DND-41 (cell line): ENCODE measurements at regions not wholly inside any gene's neighbourhood (a gene's known extent, or its start where the extent isn't known, plus 50 kb on each side); places are given as distances from the start of the nearest gene placed in this dataset.
A peak's percentile ranks its signal among the peaks of the same experiment; 100 is the strongest.

ENCODE experiments used
- ATAC-seq: fragments of 200-7000 bp; cut with Tn5 transposase; 3 replicates; pipeline ENCODE4 v1.9.1; 2021; ENCODE audit warnings: low read depth; ENCODE audit not compliant: insufficient read depth
- DNase-seq: peaks from one replicate; pipeline ENCODE4 v3.0.0-alpha.2; 2020
- H2AFZ ChIP-seq: 2 replicates; pipeline ENCODE4 v1.6.0; 2012; ENCODE audit warnings: low read depth, low read length
- H3K27ac ChIP-seq: 2 replicates; pipeline ENCODE4 v1.5.1; 2012; ENCODE audit warnings: low read length, inconsistent platforms
- H3K27me3 ChIP-seq: fragments of 200-600 bp; sonication (generic); 2 replicates; pipeline ENCODE4 v1.6.0; 2012; ENCODE audit warnings: low read length, mild to moderate bottlenecking, inconsistent platforms; ENCODE audit not compliant: insufficient read depth, poor library complexity
- H3K36me3 ChIP-seq: 2 replicates; pipeline ENCODE4 v1.5.1; 2012; ENCODE audit warnings: low read length, inconsistent platforms; ENCODE audit not compliant: insufficient read depth
- H3K4me1 ChIP-seq: 2 replicates; pipeline ENCODE4 v1.5.1; 2012; ENCODE audit warnings: mild to moderate bottlenecking, low read length; ENCODE audit not compliant: insufficient read depth
- H3K4me2 ChIP-seq: 2 replicates; pipeline ENCODE4 v1.6.0; 2012; ENCODE audit warnings: mild to moderate bottlenecking, moderate library complexity, low read length, inconsistent platforms; ENCODE audit not compliant: insufficient read depth
- H3K4me3 ChIP-seq, 2 experiments: fragments of 200-600 bp in 1 of 2; shearing (Covaris generic) in 1 of 2; 2 replicates each; pipeline ENCODE4 v1.5.1; 2012 to 2016; ENCODE audit warnings: inconsistent platforms in 2 of 2, low read length in 2 of 2, mild to moderate bottlenecking in 2 of 2, low read depth in 1 of 2, moderate library complexity in 1 of 2
- H3K79me2 ChIP-seq: 2 replicates; pipeline ENCODE4 v1.6.0; 2012; ENCODE audit warnings: low read length, inconsistent platforms; ENCODE audit not compliant: insufficient read depth
- H3K9ac ChIP-seq: 2 replicates; pipeline ENCODE4 v1.6.0; 2012; ENCODE audit warnings: low read depth, mild to moderate bottlenecking, inconsistent platforms, low read length, moderate library complexity
- H3K9me3 ChIP-seq: 2 replicates; pipeline ENCODE4 v1.5.1; 2012; ENCODE audit warnings: low read length, moderate library complexity, mild to moderate bottlenecking, inconsistent platforms; ENCODE audit not compliant: insufficient read depth, severe bottlenecking
- H4K20me1 ChIP-seq: 2 replicates; pipeline ENCODE4 v1.6.0; 2012; ENCODE audit warnings: low read length; ENCODE audit not compliant: insufficient read depth
- CTCF ChIP-seq: IDR thresholded peaks from 2 replicates; pipeline ENCODE4 v1.5.1; 2012; ENCODE audit warnings: borderline replicate concordance, low read length, moderate library complexity, mild to moderate bottlenecking; ENCODE audit not compliant: poor library complexity, severe bottlenecking; ENCODE audit errors: extremely low read depth
- EZH2 ChIP-seq: IDR thresholded peaks from 3 replicates; pipeline ENCODE4 v1.6.1; 2012; ENCODE audit warnings: borderline replicate concordance, low read depth, mild to moderate bottlenecking, moderate library complexity, low read length, inconsistent platforms; ENCODE audit not compliant: severe bottlenecking

- peaks cover 4% of the 10 kb centered on the region for H3K36me3 ChIP-seq
- peak overlapping the region; percentile 31; the same call in 1 of the 2 replicates for H2AFZ ChIP-seq
- H3K27me3 ChIP-seq: no peaks in the 10 kb centered on the region
- TF ChIP-seq EZH2 (no peak), CTCF (peak; percentile 76)
- peak overlapping the region; percentile 59 for H3K9ac ChIP-seq
- peak; percentile 95 for DNase-seq
- peak overlapping the region; percentile 98 for H3K27ac ChIP-seq
- H3K4me2 ChIP-seq: peak overlapping the region; percentile 37
- peaks cover 10% of the 10 kb centered on the region for H3K9me3 ChIP-seq
- no peaks in the 10 kb centered on the region for H3K79me2 ChIP-seq
- peaks cover 51% of the 10 kb centered on the region for H3K4me1 ChIP-seq
- no peak overlapping the region for H3K4me3 ChIP-seq
- no peaks in the 10 kb centered on the region for H4K20me1 ChIP-seq
- ATAC-seq: peak; percentile 90
Measured at GRCh38 chr5:3858524-3858923, 262.9 kb downstream of the IRX1 start.

GRCh38 chr5:3862906-3863305 is 267.3 kb downstream of the IRX1 start:
- TF ChIP-seq CTCF: no peak
- no peak for TF ChIP-seq EZH2
- peaks cover 13% of the 10 kb centered on the region for H3K9me3 ChIP-seq
- H4K20me1 ChIP-seq: no peaks in the 10 kb centered on the region
- H3K27me3 ChIP-seq: no peaks in the 10 kb centered on the region
- H3K4me2 ChIP-seq: no peak overlapping the region
- H3K9ac ChIP-seq: no peak overlapping the region
- peaks cover 36% of the 10 kb centered on the region for H3K4me1 ChIP-seq
- no peaks in the 10 kb centered on the region for H3K79me2 ChIP-seq
- H3K4me3 ChIP-seq: no peak overlapping the region
- H2AFZ ChIP-seq: no peak overlapping the region
- H3K36me3 ChIP-seq: peaks cover 4% of the 10 kb centered on the region
- no peak for DNase-seq
- H3K27ac ChIP-seq: peak overlapping the region; percentile 50
- no peak for ATAC-seq

- no peak for TF ChIP-seq CTCF
- TF ChIP-seq EZH2: no peak
- H3K27me3 ChIP-seq: no peaks in the 10 kb centered on the region
- H3K79me2 ChIP-seq: no peaks in the 10 kb centered on the region
- ATAC-seq: no peak
- no peak for DNase-seq
- H4K20me1 ChIP-seq: no peaks in the 10 kb centered on the region
- 0 out of 2 replicates have a peak overlapping the region, but pooled peaks have one; percentile 8 for H3K27ac ChIP-seq
- no peaks in the 10 kb centered on the region for H3K36me3 ChIP-seq
- H3K9ac ChIP-seq: no peak overlapping the region
- H2AFZ ChIP-seq: no peak overlapping the region
- no peak overlapping the region for H3K4me2 ChIP-seq
- peaks cover 23% of the 10 kb centered on the region for H3K9me3 ChIP-seq
- no peak overlapping the region for H3K4me3 ChIP-seq
- H3K4me1 ChIP-seq: peaks cover 20% of the 10 kb centered on the region
Measured at GRCh38 chr5:3875144-3875543, 279.5 kb downstream of the IRX1 start.

GRCh38 chr5:3878267-3878666 is 282.6 kb downstream of the IRX1 start:
- DNase-seq (no peak), ATAC-seq (no peak)
- H3K27me3 ChIP-seq: no peaks in the 10 kb centered on the region
- no peaks in the 10 kb centered on the region for H4K20me1 ChIP-seq
- H3K79me2 ChIP-seq: no peaks in the 10 kb centered on the region
- H3K9me3 ChIP-seq: peaks cover 12% of the 10 kb centered on the region
- peaks cover 43% of the 10 kb centered on the region for H3K4me1 ChIP-seq
- H3K4me3 ChIP-seq: no peak overlapping the region
- peak overlapping the region; percentile 28; the same call in 1 of the 2 replicates for H3K27ac ChIP-seq
- no peak overlapping the region for H3K9ac ChIP-seq
- no peak overlapping the region for H3K4me2 ChIP-seq
- no peaks in the 10 kb centered on the region for H3K36me3 ChIP-seq
- no peak for TF ChIP-seq CTCF
- H2AFZ ChIP-seq: no peak overlapping the region
